ENCODE measurements at regions not wholly inside any gene's neighbourhood (a gene's known extent, or its start where the extent isn't known, plus 50 kb on each side); places are given as distances from the start of the nearest gene placed in this dataset.

- Histone ChIP-seq H3K4me1 (no peaks in the 10 kb centered on the region), H3K27me3 (no peaks in the 10 kb centered on the region), H3K27ac (no peak overlapping the region), H3K36me3 (no peaks in the 10 kb centered on the region), H3K9me3 (no peaks in the 10 kb centered on the region), H3K4me3 (no peak overlapping the region)
- DNase-seq (ENCODE audit: low spot score), result no peak
- TF ChIP-seq CTCF (IDR thresholded peaks at IDR 0.05), result no peak
Measured at GRCh38 chr15:87767516-87767915, 489.0 kb downstream of the NTRK3 start.

GRCh38 chr15:87764461-87765240 lies 491.9 kb downstream of the NTRK3 start:
- DNase-seq (ENCODE audit: low spot score), result no peak
- Histone ChIP-seq H3K4me3 (no peak overlapping the region), H3K9me3 (no peaks in the 10 kb centered on the region), H3K27me3 (no peaks in the 10 kb centered on the region), H3K27ac (no peak overlapping the region), H3K4me1 (no peaks in the 10 kb centered on the region), H3K36me3 (no peaks in the 10 kb centered on the region)
- no peak for TF ChIP-seq CTCF (IDR thresholded peaks at IDR 0.05)

- Histone ChIP-seq H3K27ac (no peak overlapping the region), H3K4me3 (no peak overlapping the region), H3K4me1 (peaks cover 0 to 5% of the 10 kb centered on the region in 2 donors), H3K36me3 (no peaks in the 10 kb centered on the region), H3K9me3 (no peaks in the 10 kb centered on the region), H3K27me3 (no peaks in the 10 kb centered on the region)
- DNase-seq (ENCODE audit: low spot score), result no peak
- no peak for TF ChIP-seq CTCF (IDR thresholded peaks at IDR 0.05)
Measured at GRCh38 chr15:87763837-87764236, 492.7 kb downstream of the NTRK3 start.

- no peaks in the 10 kb centered on the region for H3K36me3 ChIP-seq
- peaks cover 0 to 8% of the 10 kb centered on the region in 2 donors for H3K4me1 ChIP-seq
- H3K27me3 ChIP-seq, result no peaks in the 10 kb centered on the region
- H3K27ac ChIP-seq, result no peak overlapping the region
- DNase-seq (ENCODE audit: low spot score), result no peak
- no peak for TF ChIP-seq CTCF (IDR thresholded peaks at IDR 0.05)
- no peaks in the 10 kb centered on the region for H3K9me3 ChIP-seq
- H3K4me3 ChIP-seq, result no peak overlapping the region
Measured at GRCh38 chr15:87761736-87762509, 494.6 kb downstream of the NTRK3 start.

GRCh38 chr15:87760547-87761314 lies 495.8 kb downstream of the NTRK3 start:
- no peak for DNase-seq (ENCODE audit: low spot score)
- no peak for TF ChIP-seq CTCF (IDR thresholded peaks at IDR 0.05)
- Histone ChIP-seq H3K4me1 (peaks cover 0 to 8% of the 10 kb centered on the region in 2 donors), H3K27me3 (no peaks in the 10 kb centered on the region), H3K36me3 (no peaks in the 10 kb centered on the region), H3K9me3 (no peaks in the 10 kb centered on the region), H3K4me3 (no peak overlapping the region), H3K27ac (no peak overlapping the region)

Data from right atrium auricular region (tissue), 2 donors.